GM19395 (cell line): ENCODE measurements at regions not wholly inside any gene's neighbourhood (a gene's known extent, or its start where the extent isn't known, plus 50 kb on each side); places are given as distances from the start of the nearest gene placed in this dataset.
"Not testable (repeated sequence)": the region's sequence is repeated elsewhere in the genome, so short reads cannot be mapped to it uniquely, and the experiment has no call there.

Experiments
- ATAC-seq: cut with Tn5 transposase; IDR thresholded peaks from one replicate; pipeline ENCODE4 v1.9.1; 2021; ENCODE audit warnings: mild to moderate bottlenecking, moderate library complexity; ENCODE audit not compliant: unreplicated experiment

DNA sequence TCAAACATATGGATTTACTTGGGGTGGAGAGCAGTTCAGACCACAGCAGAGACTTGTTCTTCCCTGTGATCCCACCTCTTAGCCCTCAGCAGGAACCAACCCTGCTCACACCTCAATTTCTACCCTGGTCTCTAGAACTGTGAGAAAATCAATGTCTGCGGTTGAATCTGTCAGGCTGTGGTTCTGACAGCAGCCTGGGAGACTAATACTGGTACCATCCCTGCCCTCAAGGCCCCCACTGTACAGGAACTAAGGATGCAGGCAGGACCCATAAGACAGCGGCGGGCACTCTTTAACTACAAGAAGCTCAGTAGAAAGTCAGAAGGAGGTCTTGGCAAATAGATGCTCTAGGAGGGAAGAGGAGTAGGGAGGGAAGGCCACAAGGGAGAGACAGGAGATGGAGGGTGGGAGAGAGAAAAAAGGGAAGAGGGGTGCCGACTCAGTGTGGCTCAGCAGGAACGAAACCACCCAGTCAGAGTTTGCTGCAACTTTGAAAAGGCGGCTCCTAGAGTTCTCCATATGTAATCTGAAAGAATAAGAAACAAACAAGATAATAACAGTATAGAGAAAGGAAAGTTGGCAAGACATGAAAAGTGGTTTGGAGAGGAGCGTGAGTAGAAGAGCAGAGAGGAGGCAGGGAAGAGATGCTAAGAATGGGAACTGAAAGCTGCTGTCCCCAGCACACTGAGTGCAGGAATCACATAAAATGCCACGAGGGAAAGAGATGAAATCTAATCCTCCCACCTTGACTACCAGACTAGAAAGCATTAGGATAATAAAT, 323.9 kb upstream of the ID2 start:
- no peak for ATAC-seq

DNA sequence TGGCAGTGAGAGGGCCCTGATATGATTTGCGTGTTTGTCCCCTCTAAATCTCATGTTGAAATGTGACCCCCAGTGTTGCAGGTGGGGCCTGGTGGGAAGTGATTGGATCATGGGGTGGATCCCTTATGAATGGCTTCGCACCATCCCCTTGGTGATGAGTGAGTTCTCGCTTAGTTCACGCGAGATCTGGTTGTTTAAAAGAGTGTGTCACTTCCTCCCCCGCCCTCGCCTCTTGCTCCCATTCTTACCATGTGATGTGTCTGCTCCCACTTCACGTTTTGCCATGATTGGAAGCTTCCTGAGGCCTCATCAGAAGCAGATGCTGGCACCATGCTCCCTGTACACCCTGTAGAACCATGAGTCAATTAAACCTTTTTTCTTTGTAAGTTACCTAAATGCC, 319.9 kb upstream of the ID2 start:
- ATAC-seq, result no peak

DNA sequence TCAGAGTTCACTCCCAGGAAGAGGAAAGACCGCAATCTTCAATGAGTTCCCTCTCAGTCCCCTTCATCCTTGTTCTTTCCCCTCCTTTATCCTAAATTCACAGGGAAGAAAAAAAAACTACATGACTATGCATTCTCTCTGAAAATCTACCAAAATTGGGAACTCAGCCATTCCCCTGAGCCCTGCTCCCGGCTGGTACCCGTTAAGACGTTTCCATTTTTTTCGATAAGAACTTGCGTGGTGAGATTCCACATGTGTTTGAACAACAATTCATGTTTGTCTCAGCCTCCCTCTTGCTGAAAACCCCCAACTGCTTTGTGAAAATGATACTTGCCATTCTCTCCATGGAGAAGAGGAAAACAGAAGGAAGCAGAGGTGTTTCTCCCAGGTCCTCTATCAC, 318.7 kb upstream of the ID2 start:
- ATAC-seq, result no peak

DNA sequence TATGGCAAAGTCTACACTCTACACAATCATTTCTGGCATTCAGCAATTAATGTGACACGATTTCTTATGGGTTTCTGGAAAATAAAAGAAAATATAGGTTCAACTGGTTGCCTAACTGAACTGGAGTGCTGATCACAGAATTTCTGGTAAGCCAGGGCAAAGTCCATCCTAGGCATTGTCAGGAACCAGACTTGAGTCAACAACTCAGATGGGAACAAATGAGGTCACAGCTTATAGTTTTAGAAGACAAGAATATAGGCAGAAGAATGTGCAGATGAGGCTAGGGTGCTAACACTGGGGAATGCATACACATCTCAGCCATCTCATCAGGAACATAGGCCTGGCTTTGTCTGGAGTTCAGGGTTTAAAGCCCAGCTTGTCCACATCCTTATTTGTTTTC, 317.2 kb upstream of the ID2 start:
- no peak for ATAC-seq

DNA sequence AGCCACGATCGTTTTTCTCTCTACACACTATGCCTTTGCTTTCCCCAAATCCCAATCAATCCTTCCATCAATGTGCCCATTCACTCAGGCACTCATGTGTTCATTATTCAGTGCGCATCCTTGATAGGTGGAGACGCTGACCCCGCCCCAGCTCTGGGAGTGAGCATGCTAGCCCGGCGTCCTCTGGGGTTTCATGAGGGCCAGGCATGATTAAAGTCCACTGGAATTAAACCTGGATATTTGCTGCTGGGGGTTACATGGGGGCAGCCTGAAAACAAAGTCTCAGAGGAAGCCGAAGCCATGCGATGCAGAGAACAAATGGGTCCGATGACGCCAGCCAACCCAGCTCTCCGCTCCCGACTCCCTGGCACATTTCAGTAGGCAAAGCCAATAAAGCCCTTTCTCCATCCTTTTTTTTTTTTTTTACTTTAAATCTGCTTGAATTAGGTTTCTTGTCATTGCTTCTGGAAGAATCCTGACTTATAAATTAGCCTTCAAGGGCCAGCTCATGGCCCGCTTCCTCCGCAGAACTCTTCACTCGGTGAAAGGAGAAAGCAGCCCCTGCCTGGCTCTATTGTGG, 316.4 kb upstream of the ID2 start:
- ATAC-seq, result no peak

DNA sequence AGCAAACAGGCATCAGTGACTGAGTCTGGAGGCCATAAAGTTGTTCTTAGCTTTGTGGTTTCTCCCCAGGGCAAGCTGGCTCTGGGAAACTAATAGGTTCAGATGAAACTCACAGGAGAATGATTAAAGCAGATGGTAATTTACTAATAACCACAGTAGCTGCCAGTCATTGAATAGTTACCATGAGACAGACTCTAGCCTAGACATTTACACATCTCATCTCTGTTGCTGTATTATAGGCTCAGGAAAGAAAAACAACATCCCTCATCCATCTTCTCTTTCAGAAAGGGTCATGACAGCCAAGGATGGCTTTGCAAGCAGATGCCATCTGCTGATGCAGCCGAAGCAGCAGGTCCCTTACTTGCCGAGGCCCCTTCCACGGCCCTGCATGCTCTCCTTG, 314.0 kb upstream of the ID2 start:
- ATAC-seq, result no peak

DNA sequence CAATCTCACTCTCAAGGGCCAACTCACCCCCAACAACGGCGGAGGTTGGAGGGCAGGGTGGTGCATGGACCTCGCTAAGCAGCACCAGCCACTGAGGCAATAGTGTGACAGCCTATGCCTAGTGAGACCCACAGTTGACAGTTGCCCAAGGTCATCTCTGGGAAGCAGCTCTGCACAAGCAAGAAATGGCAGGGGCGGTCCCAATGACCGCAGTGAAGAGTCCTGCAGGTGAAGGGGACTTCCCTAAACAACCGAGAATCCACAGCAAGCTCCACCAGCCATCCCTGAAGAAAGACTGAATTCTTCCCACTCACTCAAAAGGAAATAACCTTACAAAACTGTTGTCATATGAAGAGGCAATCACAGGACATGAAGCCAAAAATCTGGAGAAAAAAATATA, 313.4 kb upstream of the ID2 start:
- no peak for ATAC-seq

DNA sequence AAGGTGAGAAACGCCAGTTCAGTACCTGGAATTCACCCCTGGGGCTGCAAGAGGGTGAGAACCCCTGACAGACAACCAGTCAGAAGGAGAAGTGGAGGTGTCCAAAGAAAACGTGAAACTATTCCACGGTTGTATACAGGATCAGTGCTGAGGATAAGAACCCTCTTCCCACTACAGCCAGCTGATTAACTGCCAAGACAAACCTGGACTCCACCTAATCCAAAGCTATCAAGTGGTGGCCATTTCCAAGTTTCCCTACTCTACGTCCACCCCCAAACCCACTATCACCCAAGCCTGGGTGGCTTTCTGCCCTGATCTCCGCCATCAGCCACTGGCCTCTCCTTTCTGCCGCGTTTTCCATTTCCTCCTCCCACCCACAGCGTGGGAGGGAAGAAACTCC, 312.3 kb upstream of the ID2 start:
- no peak for ATAC-seq

DNA sequence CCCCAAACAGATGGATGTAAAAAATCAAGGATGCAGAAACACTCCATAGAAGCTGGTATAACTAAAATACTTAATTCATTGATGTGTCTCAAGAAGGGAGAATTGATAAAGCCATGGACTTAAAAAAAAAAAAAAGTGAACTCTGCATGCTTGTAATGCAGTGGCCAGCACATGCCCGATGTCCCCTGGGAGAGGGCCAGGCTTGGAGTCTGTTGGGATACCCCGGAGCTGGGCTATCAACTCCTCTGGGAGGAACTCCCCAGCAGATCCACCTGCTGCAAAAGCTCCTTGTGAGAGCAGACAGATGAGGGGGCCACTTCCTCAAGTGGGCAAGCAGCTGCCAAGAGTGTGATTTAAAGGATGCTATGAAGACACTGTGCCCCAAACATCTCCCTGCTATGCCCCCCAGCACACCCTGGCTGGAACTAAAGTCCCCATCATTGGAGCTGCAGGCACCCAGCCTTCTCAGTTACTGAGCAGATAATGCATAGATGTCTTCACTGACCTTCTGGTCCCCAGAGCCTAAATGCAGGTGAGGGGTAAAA, 311.5 kb upstream of the ID2 start:
- no peak for ATAC-seq

DNA sequence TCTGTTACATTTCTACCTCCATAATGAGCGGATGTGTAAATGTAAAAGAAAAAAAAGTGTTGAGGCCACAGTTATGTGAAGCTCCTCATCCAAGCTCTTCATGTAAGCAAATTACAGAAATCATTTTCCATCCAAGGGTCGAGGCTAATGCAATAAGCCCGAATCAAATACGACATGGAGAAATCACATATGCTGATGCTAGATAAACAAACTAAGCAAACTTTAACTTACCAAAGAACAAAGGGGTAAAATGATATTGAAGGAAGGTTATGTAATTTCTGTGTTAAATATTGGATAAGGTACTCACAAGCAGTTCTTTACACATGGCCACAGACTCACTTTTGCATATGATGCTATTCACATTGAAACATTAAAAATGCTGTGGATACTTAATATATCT, 310.2 kb upstream of the ID2 start:
- no peak for ATAC-seq

DNA sequence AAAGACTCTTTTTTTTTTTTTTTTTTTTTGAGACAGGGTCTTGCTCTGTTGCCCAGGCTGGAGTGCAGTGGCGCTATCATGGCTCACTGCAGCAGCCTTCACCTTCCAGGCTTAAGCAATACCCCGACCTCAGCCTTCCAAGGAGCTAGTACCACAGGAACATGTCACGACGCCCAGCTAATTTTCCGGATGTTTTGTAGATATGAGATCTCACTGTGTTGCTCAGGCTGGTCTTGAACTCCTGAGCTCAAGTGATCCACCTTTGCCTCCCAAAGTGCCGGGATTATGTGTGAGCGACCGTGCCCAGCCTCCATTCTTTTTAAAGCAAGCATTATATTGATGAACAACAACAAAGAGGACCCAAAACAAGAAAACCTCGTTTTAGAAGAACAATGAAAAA, 307.1 kb upstream of the ID2 start:
- ATAC-seq, result no peak

DNA sequence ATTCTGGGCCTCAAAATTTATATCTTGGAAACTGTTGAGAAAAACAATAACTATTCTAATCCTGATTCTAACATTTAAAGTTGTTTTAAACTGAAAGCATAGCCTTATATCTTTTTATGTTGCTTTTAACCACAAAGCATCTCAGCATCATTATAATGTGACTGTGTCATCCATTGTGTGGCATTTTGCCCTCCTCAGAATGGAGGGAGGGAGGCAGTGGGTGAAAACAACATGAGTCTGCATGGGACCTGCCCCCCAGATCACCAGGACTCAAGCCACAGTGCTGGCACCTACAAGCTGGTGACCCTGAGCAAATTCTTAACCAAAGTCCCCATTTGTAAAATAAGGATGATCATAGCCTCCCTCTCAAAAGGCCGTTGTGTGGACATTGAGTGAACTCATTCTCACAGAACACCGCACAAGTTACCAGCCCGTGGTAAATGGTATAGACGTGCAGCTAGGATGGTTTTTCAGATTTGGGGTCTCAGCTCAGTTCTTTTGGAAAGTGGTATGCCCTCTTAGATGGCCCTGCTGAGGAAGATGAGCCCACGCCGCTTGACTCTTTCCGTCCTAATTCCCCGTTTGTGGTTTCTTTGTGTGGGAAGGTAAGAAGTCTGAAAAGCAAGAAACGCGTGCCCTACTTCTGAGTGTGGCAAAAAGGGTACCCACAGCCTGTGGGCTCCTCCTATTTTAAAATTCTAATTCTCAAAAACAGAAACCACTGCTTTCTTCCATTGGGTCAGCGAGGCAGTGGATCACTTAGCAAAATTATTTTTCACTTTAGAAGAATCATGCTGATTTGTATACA, 305.0 kb upstream of the ID2 start:
- ATAC-seq, result no peak

DNA sequence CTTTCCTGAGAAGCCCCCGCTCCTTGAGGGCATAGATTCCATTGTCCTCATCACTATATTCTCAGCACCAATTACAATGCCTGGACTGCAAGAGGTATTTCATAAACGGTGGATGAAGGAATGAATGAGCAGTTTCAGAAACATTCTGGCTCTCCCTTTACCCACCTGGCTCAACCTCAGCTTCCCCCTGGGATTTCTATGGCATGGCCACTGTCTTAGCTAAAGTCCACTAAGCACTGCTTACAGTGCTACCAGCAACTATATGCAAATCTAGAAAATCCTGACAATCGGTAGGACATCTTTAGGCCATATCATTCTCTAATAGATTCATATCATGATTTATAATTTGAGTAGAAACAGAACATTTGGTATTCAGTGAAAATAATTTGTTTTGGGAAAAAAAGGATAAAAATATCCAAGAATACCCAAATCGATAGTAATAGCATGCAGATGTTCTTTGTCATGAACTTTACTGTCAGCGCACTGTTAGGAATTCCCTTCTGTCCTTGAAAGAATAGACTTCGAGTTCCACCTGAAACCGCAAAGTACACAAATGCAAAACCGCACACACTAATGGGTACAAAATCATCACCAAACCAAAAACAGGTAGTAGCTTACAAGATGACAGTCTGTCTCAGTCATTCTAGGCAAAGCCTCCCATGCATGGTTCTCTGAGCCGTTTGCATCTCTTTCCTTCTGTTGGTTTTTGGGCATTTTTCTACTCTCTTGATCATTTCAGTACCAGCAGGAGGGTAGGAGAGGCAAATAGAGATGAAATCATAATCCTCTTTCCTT, 303.6 kb upstream of the ID2 start:
- peak; percentile 84 for ATAC-seq

DNA sequence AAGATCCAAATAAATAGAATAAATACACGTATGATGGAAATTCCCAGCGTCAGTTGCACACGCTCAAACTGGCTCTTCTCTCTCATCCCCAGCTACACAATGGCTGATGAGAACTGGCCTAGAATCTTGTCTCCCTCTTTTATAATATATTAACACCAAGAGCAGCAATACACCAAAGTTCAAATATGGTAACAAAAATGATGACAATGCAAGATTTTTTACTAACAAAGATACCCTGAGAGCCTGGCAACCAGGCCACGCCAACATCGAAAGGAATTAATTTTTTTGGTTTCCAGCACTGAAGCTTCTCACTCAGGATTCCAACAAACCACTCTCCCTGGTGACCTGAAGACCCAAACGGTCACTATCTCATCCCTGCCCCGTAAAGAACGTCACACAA, 302.7 kb upstream of the ID2 start:
- ATAC-seq, result no peak

DNA sequence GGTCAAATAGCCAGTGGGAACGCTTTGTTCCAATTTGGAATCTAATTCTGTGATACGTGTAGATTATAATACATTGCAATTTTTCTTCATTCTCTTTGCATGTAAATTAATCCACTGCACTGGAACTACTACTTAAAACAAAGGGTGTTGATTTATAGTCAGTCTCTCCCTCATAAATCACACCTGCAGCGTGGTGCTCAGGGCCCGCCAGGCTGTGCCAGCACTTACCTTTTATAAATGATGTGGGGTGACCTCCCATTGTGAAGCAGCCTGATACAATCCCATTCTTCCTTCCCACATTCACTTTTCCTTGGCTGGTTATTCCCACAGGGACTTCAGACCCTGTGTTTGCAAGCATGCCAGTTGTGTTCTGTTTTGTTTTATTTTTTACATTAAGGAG, 302.3 kb upstream of the ID2 start:
- ATAC-seq, result no peak

DNA sequence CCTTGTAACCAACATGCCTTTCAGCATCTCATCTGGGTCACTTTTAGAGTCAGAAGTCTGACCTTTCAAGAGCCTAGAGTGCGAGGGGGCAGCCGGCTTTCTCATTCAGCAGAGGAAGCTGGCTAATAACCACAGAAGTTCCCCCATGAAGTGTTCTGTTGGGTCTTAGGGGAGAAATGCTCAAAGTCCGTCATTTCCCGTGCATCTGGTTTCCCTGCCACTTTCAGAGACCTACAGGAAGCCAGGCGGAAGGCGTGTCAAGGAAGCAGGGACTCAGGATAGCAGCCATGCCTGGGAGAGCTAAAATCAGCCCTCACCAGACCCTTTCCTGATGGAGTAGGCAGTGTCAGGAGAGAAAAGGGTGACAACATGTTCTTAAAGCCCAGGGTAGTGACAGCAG, 301.8 kb upstream of the ID2 start:
- peak; percentile 36 for ATAC-seq

DNA sequence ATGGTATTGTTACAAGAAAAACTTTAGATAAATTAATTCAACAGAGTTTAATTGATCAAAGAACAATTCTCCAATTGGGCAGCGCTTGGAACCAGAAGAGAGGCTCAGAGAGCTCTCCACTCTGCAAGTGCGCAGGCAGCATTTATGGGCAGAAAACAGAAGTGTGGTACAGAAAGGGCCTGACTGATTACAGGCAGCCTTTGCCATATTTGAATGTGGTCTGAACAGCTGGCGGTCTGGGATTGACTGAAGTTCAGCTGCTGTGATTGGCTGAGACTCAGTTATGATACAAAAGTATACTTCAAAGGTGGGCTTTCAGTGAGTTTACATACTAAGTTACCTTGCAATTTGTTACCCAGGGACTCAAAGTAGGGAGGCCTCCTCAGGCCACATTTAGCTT, 301.3 kb upstream of the ID2 start:
- peak; percentile 63 for ATAC-seq

DNA sequence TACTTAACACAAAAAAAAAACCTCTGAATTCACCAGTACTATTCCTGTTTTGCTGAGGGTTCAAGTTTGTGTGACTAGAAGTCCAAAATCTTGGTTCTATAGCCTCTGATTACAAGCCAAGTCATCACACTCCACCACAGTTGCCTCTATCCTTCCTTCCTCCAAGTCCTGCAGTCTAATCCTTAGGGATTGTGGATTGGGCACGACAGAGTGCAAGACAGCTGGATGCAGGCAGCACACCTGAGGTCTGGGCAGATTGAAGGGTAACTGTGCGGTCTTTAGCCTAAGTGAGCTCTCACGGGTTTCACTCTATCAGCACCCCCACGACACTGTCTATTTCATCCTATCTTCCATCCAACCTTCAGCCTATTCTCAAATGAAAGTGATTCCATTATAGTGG, 299.4 kb upstream of the ID2 start:
- no peak for ATAC-seq

DNA sequence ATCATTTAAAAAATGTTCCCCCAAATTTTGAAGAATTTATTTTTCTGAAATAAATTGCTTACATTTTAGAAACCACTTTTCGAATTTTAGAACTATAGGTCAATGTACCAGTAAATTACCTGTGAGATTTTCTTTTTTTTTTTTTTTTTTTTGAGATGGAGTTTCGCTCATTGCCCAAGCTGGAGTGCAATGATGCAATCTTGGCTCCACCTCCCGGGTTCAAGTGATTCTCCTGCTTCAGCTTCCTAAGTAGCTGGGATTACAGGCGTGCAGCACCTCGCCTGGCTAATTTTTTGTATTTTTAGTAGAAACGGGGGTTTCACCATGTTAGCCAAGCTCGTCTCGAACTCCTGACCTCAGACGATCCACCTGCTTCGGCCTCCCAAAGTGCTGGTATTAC, 295.1 kb upstream of the ID2 start:
- not testable (repeated sequence) for ATAC-seq

DNA sequence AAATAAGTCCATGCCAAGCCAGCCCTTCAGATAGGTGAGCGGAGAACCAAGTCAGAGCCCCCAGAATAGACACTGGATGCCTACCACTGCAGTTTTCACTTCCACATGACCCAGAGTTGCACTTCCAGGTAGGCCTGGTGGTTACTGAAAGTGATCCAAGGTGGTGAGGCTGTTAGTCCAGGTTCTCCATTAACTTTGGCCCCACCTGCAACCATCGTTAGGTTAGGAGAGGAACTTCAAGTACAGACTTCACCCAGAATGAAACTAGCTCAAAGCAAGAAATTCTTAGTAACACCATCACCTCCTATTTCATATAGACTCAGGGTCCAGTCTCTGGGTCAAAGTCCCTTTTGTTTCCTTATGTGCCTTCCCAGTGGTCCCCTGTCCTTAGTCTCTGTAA, 293.1 kb upstream of the ID2 start:
- ATAC-seq, result peak; percentile 76
